WTC11 (cell line): ENCODE measurements at regions not wholly inside any gene's neighbourhood (a gene's known extent, or its start where the extent isn't known, plus 50 kb on each side); places are given as distances from the start of the nearest gene placed in this dataset.

ENCODE experiments used
- ATAC-seq: fragments of 200-7000 bp; cut with Tn5 transposase; 2 replicates; pipeline ENCODE4 v1.10.0; 2021; ENCODE audit warnings: mild to moderate bottlenecking, moderate library complexity
- CTCF ChIA-PET: fragments of 300-600 bp; sonication (Branson Sonifier 250); formaldehyde crosslinking; loops from one replicate; lab custom pipeline; 2021; ENCODE audit warnings: antibody characterized with exemption; lab: Charles Lee
- POLR2A ChIA-PET: fragments of 350-600 bp; sonication (Branson Sonifier 250); formaldehyde crosslinking; loops from one replicate; lab custom pipeline; 2021; ENCODE audit warnings: antibody characterized with exemption; lab: Charles Lee
- DNase-seq: peaks from one replicate; pipeline ENCODE4 v3.0.0; 2021; ENCODE audit warnings: low spot score
- H3K27ac Mint-ChIP-seq: 2 replicates; pipeline ENCODE4 v1.8.0; 2021; ENCODE audit warnings: mixed read lengths
- H3K27me3 Mint-ChIP-seq: 2 replicates; pipeline ENCODE4 v1.8.0; 2021; ENCODE audit warnings: low read depth, mild to moderate bottlenecking, moderate library complexity, mixed read lengths
- H3K36me3 Mint-ChIP-seq: 2 replicates; pipeline ENCODE4 v1.8.0; 2021; ENCODE audit warnings: mixed read lengths
- H3K4me1 Mint-ChIP-seq: 2 replicates; pipeline ENCODE4 v1.8.0; 2022; ENCODE audit warnings: mixed read lengths
- H3K4me3 Mint-ChIP-seq: 2 replicates; pipeline ENCODE4 v1.8.0; 2021; ENCODE audit warnings: mild to moderate bottlenecking, moderate library complexity, mixed read lengths
- H3K9me3 Mint-ChIP-seq: 2 replicates; pipeline ENCODE4 v1.8.0; 2021; ENCODE audit warnings: mixed read lengths
- ATF3 ChIP-seq: sonication (generic); formaldehyde crosslinking; conservative IDR thresholded peaks from 2 replicates; pipeline ENCODE4 v1.8.1; 2022; ENCODE audit warnings: mild to moderate bottlenecking, missing genetic modification reagents
- CDX4 ChIP-seq: fragments of 250-450 bp; sonication (Bioruptor Pico); IDR thresholded peaks from 2 replicates; pipeline ENCODE4 v1.9.0; 2021; ENCODE audit warnings: moderate library complexity, mild to moderate bottlenecking, inconsistent platforms, borderline replicate concordance
- CTCF ChIP-seq: fragments of 200-600 bp; IDR thresholded peaks from 2 replicates; pipeline ENCODE4 v1.8.0; 2022; ENCODE audit warnings: antibody characterized with exemption
- ERG ChIP-seq: fragments of 250-450 bp; sonication (Bioruptor Pico); IDR thresholded peaks from 2 replicates; pipeline ENCODE4 v1.8.0; 2021; ENCODE audit warnings: mild to moderate bottlenecking
- ESRRA ChIP-seq: sonication (generic); formaldehyde crosslinking; IDR thresholded peaks from 2 replicates; pipeline ENCODE4 v1.8.1; 2022; ENCODE audit warnings: mild to moderate bottlenecking, missing genetic modification reagents, borderline replicate concordance
- ETV6 ChIP-seq: sonication (generic); formaldehyde crosslinking; IDR thresholded peaks from 2 replicates; pipeline ENCODE4 v1.8.1; 2022; ENCODE audit warnings: mild to moderate bottlenecking, missing genetic modification reagents
- FOXJ3 ChIP-seq: sonication (generic); formaldehyde crosslinking; IDR thresholded peaks from 2 replicates; pipeline ENCODE4 v1.9.0; 2021; ENCODE audit warnings: missing genetic modification reagents, mild to moderate bottlenecking, borderline replicate concordance
- HMGA2 ChIP-seq: fragments of 250-450 bp; sonication (Bioruptor Pico); IDR thresholded peaks from 2 replicates; pipeline ENCODE4 v1.4.0; 2021; ENCODE audit warnings: mild to moderate bottlenecking, moderate library complexity
- JAZF1 ChIP-seq: fragments of 250-450 bp; sonication (Bioruptor Pico); IDR thresholded peaks from 2 replicates; pipeline ENCODE4 v1.9.0; 2021; ENCODE audit warnings: moderate library complexity, mild to moderate bottlenecking, inconsistent platforms
- JUN ChIP-seq: sonication (generic); formaldehyde crosslinking; IDR thresholded peaks from 2 replicates; pipeline ENCODE4 v1.8.0; 2023; ENCODE audit warnings: mild to moderate bottlenecking, missing genetic modification reagents
- KAT7 ChIP-seq: sonication (generic); formaldehyde crosslinking; IDR thresholded peaks from 2 replicates; pipeline ENCODE4 v1.8.1; 2023; ENCODE audit warnings: missing genetic modification reagents, mild to moderate bottlenecking, borderline replicate concordance
- MLX ChIP-seq: sonication (generic); formaldehyde crosslinking; IDR thresholded peaks from 2 replicates; pipeline ENCODE4 v1.8.1; 2023; ENCODE audit warnings: mild to moderate bottlenecking, missing genetic modification reagents, moderate library complexity
- NFYB ChIP-seq: sonication (generic); formaldehyde crosslinking; conservative IDR thresholded peaks from 2 replicates; pipeline ENCODE4 v1.8.0; 2022; ENCODE audit warnings: low read depth, missing genetic modification reagents
- NR3C1 ChIP-seq: sonication (generic); formaldehyde crosslinking; conservative IDR thresholded peaks from 2 replicates; pipeline ENCODE4 v1.8.1; 2023; ENCODE audit warnings: low read depth, mild to moderate bottlenecking, missing genetic modification reagents
- PREB ChIP-seq: sonication (generic); formaldehyde crosslinking; IDR thresholded peaks from 2 replicates; pipeline ENCODE4 v1.8.1; 2022; ENCODE audit warnings: mild to moderate bottlenecking, missing genetic modification reagents, moderate library complexity, borderline replicate concordance
- RELA ChIP-seq: sonication (generic); formaldehyde crosslinking; IDR thresholded peaks from 2 replicates; pipeline ENCODE4 v1.8.1; 2022; ENCODE audit warnings: missing genetic modification reagents, mild to moderate bottlenecking, borderline replicate concordance
- SOX15 ChIP-seq: fragments of 250-450 bp; sonication (Bioruptor Pico); IDR thresholded peaks from 2 replicates; pipeline ENCODE4 v1.9.0; 2021; ENCODE audit warnings: mild to moderate bottlenecking
- ZBTB43 ChIP-seq: sonication (generic); formaldehyde crosslinking; IDR thresholded peaks from 2 replicates; pipeline ENCODE4 v1.8.1; 2023; ENCODE audit warnings: mild to moderate bottlenecking, missing genetic modification reagents
- ZNF138 ChIP-seq: sonication (generic); formaldehyde crosslinking; conservative IDR thresholded peaks from 2 replicates; pipeline ENCODE4 v1.8.1; 2022; ENCODE audit warnings: mild to moderate bottlenecking, moderate library complexity, missing genetic modification reagents
- ZNF281 ChIP-seq: sonication (generic); formaldehyde crosslinking; IDR thresholded peaks from 2 replicates; pipeline ENCODE4 v1.8.0; 2023; ENCODE audit warnings: mild to moderate bottlenecking, missing genetic modification reagents
- ZSCAN18 ChIP-seq: fragments of 250-450 bp; sonication (Bioruptor Pico); IDR thresholded peaks from 2 replicates; pipeline ENCODE4 v2.1.2; 2022; ENCODE audit warnings: mild to moderate bottlenecking, moderate library complexity

- H3K27me3 Mint-ChIP-seq = no peaks in the 10 kb centered on the region
- POLR2A ChIA-PET = no interaction called here
- no peak for DNase-seq
Observed at GRCh38 chrX:124917011-124917410, 402.7 kb upstream of the TEX13C start.

GRCh38 chrX:124925681-124926080, 394.0 kb upstream of the TEX13C start:
- DNase-seq = no peak
- Mint-ChIP-seq H3K36me3 (no peaks in the 10 kb centered on the region), H3K27ac (no peak overlapping the region), H3K9me3 (no peaks in the 10 kb centered on the region), H3K27me3 (no peaks in the 10 kb centered on the region), H3K4me3 (no peak overlapping the region), H3K4me1 (peaks cover 20% of the 10 kb centered on the region)
- TF ChIP-seq CTCF = no peak
- no peak for TF ChIP-seq HMGA2 (CRISPR knock-in tag)
- TF ChIP-seq MLX = no peak
- no peak for TF ChIP-seq ZNF281 (CRISPR knock-in tag)
- TF ChIP-seq ZNF138 (CRISPR knock-in tag) = no peak
- CTCF ChIA-PET = no interaction called here
- no peak for ATAC-seq
- POLR2A ChIA-PET = no interaction called here

More at GRCh38 chrX:124917011-124917410, 402.7 kb upstream of the TEX13C start:
- H3K27ac Mint-ChIP-seq = no peak overlapping the region
- TF ChIP-seq KAT7 (CRISPR knock-in tag) (no peak), NFYB (CRISPR knock-in tag) (no peak), SOX15 (CRISPR knock-in tag) (no peak), RELA (CRISPR knock-in tag) (no peak), ETV6 (CRISPR knock-in tag) (no peak), ZSCAN18 (CRISPR knock-in tag) (no peak), NR3C1 (CRISPR knock-in tag) (no peak)
- no peaks in the 10 kb centered on the region for H3K4me1 Mint-ChIP-seq
- ATAC-seq = no peak
- CTCF ChIA-PET = no interaction called here
- H3K4me3 Mint-ChIP-seq = no peak overlapping the region
- H3K9me3 Mint-ChIP-seq = no peaks in the 10 kb centered on the region
- no peaks in the 10 kb centered on the region for H3K36me3 Mint-ChIP-seq

GRCh38 chrX:124931241-124931640, 388.4 kb upstream of the TEX13C start:
- no peak for DNase-seq
- TF ChIP-seq CDX4 (CRISPR knock-in tag) = no peak
- no peak for TF ChIP-seq ESRRA (CRISPR knock-in tag)
- TF ChIP-seq ERG (CRISPR knock-in tag) = no peak
- no peak for TF ChIP-seq JAZF1 (CRISPR knock-in tag)
- no peak for TF ChIP-seq JUN (CRISPR knock-in tag)
- TF ChIP-seq ATF3 (CRISPR knock-in tag) = no peak
- TF ChIP-seq FOXJ3 (CRISPR knock-in tag) = no peak
- no peak for TF ChIP-seq ZBTB43 (CRISPR knock-in tag)
- no peak for TF ChIP-seq NR3C1 (CRISPR knock-in tag)
- TF ChIP-seq PREB (CRISPR knock-in tag) = no peak

More at GRCh38 chrX:124931241-124931640, 388.4 kb upstream of the TEX13C start:
- H3K36me3 Mint-ChIP-seq = no peaks in the 10 kb centered on the region
- H3K27ac Mint-ChIP-seq = peak overlapping the region; percentile 28; the same call in 1 of the 2 replicates
- ATAC-seq = no peak
- ChIA-PET CTCF (no interaction called here), POLR2A (no interaction called here)
- H3K4me3 Mint-ChIP-seq = no peak overlapping the region
- H3K9me3 Mint-ChIP-seq = no peaks in the 10 kb centered on the region
- peaks cover 45% of the 10 kb centered on the region for H3K4me1 Mint-ChIP-seq
- no peaks in the 10 kb centered on the region for H3K27me3 Mint-ChIP-seq
